GM06990 (cell line): ENCODE measurements at regions not wholly inside any gene's neighbourhood (a gene's known extent, or its start where the extent isn't known, plus 50 kb on each side); places are given as distances from the start of the nearest gene placed in this dataset.
"Not testable (repeated sequence)": the region's sequence is repeated elsewhere in the genome, so short reads cannot be mapped to it uniquely, and the experiment has no call there.

Source experiments
- DNase-seq: peaks from one replicate; pipeline ENCODE4 v3.0.0-alpha.2; 2011; ENCODE audit not compliant: insufficient read length; ENCODE audit errors: extremely low read depth
- H3K27me3 ChIP-seq: replicated peaks from 2 replicates; pipeline ENCODE4 v1.6.0; 2011; ENCODE audit warnings: low read length; ENCODE audit not compliant: control insufficient read depth, insufficient read depth
- H3K36me3 ChIP-seq: 2 replicates; pipeline ENCODE4 v1.5.1; 2011; ENCODE audit warnings: low read length; ENCODE audit not compliant: control insufficient read depth, insufficient read depth
- H3K4me3 ChIP-seq: replicated peaks from 2 replicates; pipeline ENCODE4 v1.5.1; 2011; ENCODE audit warnings: low read depth, mild to moderate bottlenecking, control low read depth, low read length
- TF ChIP-seq, protein P1 (sequence below): IDR thresholded peaks from 2 replicates; pipeline ENCODE4 v1.5.1; 2011; ENCODE audit warnings: low read length, control low read depth, mild to moderate bottlenecking, inconsistent platforms; ENCODE audit not compliant: insufficient read depth, poor library complexity, severe bottlenecking

DNA sequence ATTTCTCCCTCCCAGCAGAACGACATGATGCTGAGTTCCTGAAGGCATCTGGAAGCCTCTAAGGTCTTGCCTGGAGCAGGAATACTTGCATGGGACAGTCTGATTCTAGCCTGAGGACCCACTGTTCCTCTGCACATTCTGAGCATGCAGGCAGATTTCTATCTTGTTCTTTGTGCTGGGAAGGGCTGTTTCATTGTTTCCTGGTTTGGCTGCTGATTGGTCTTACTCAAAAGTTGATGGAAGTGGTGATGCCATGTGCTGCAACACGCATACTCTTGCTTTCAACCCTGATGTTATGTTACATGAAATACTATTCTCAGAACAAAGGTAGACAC is 307.0 kb downstream of the GATA3 start:
- Histone ChIP-seq H3K4me3 (no peak overlapping the region), H3K36me3 (no peaks in the 10 kb centered on the region), H3K27me3 (no peaks in the 10 kb centered on the region)
- TF ChIP-seq, protein P1, sequence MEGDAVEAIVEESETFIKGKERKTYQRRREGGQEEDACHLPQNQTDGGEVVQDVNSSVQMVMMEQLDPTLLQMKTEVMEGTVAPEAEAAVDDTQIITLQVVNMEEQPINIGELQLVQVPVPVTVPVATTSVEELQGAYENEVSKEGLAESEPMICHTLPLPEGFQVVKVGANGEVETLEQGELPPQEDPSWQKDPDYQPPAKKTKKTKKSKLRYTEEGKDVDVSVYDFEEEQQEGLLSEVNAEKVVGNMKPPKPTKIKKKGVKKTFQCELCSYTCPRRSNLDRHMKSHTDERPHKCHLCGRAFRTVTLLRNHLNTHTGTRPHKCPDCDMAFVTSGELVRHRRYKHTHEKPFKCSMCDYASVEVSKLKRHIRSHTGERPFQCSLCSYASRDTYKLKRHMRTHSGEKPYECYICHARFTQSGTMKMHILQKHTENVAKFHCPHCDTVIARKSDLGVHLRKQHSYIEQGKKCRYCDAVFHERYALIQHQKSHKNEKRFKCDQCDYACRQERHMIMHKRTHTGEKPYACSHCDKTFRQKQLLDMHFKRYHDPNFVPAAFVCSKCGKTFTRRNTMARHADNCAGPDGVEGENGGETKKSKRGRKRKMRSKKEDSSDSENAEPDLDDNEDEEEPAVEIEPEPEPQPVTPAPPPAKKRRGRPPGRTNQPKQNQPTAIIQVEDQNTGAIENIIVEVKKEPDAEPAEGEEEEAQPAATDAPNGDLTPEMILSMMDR: no peak
- no peak for DNase-seq

DNA sequence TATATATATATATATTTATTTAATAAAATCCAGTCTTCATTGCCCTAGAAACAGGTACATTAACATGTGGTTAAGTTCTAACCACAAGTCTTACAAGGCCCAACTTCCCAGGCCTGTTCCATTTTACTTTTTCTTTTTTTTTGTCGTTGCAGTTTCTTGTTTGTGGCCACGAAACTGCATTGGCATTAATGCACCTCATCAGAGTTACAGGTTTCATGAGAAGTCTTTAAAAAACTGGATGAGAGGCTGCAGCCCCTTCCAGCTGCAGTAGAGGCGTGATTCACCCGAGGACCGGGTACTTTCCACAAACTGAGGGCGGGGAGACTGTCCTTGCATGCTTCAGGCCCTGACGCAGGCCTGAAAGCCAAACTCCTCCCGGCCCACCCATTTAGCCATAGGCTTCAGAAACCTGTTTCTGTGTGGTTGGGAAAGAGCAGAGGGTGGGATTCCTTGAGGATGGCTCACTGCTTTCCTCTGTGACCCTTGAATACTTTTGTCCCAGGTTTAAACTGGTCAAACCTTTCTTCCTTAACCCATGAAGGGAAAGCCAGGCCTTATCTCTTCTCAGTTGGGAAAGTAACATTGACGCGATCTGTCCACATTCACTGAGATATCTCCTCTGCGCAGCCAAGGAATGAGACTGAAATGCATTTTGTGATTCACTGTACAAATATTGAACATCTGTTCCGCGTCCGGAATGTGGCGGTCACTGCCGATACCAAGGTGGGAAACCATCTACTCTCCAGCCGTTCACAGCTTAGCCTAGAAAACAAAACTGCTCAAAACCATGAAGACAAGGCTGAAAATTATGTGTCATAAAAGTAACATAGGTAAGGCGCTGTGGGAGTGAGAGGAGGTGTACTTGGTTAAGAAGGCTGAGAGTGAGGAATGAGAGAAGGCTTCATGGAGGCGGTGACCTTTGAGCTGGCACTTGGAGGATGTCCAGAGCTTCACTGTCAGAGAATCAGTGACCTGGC is 311.7 kb downstream of the GATA3 start:
- Histone ChIP-seq H3K27me3 (no peaks in the 10 kb centered on the region), H3K4me3 (no peak overlapping the region), H3K36me3 (no peaks in the 10 kb centered on the region)
- DNase-seq: peak; percentile 54
- TF ChIP-seq, protein P1: no peak

DNA sequence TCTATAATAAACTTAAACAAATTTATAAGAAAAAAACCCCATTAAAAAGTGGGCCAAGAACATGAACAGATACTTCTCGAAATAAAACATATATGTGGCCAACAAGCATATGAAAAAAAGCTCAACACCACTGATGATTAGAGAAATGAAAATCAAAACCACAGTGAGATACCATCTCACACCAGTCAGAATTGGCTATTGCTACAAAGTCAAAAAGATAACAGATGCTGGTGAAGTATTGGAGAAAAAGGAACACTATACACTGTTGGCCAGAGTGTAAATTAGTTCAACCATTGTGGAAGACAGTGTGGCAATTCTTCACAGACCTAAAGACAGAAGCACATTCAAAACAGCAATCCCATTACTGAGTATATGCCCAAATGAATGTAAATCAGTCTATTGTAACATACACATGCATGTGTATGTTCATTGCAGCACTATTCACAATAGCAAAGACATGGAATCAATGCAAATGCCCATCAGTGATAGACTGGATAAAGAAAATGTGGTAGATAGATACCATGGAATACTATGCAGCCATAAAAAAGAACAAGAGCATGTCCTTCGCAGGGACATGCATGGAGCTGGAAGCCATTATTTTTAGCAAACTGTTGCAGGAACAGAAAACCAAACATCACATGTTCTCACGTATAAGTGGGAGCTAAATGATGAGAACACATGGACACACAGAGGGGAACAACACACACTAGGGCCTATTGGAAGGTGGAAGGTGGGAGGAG is 313.4 kb downstream of the GATA3 start:
- not testable (repeated sequence) for H3K36me3 ChIP-seq, H3K4me3 ChIP-seq, H3K27me3 ChIP-seq, DNase-seq

DNA sequence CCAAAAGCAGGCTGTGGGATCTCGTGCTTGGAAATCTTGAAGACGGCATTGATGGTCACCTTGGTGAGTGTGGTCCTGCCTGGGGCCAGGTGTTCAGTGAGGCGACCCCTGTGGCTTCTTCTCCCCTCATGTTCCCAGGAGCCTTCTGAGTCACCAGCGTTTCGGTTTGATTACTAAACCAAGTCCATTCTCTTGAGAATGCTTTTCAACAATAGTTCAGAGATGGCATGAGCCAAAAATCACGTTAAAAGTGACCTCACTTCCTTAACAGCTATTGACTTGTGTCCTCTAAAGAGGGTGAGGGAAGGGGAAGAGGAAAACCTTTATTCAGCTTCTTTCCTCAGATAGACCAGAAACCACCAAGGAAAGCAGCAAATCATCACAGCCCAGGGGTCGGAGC is 315.2 kb downstream of the GATA3 start:
- H3K27me3 ChIP-seq: no peaks in the 10 kb centered on the region
- H3K36me3 ChIP-seq: no peaks in the 10 kb centered on the region
- peak; percentile 73 for DNase-seq
- no peak overlapping the region for H3K4me3 ChIP-seq
- TF ChIP-seq, protein P1: no peak

DNA sequence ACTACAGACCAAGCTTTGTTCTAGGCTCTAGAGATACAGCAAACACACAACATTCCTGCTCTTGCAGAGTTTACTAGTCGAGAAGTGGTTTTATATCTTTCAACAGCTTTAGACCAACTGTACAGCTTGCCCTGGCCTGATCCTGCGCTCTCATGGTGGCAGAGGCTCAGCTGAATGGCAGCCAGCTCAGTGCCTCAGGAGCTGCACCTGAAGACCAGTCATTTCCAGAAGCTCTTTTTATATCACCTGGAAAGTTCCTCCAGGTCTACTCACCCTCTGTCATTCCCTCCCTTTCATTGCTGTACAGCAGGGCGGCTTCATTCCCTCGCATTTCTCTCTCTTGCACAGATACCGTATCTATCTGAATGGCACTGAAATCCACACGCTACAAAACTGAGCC is 319.8 kb downstream of the GATA3 start:
- DNase-seq: no peak
- H3K36me3 ChIP-seq: no peaks in the 10 kb centered on the region
- TF ChIP-seq, protein P1: no peak
- no peak overlapping the region for H3K4me3 ChIP-seq
- H3K27me3 ChIP-seq: no peaks in the 10 kb centered on the region

DNA sequence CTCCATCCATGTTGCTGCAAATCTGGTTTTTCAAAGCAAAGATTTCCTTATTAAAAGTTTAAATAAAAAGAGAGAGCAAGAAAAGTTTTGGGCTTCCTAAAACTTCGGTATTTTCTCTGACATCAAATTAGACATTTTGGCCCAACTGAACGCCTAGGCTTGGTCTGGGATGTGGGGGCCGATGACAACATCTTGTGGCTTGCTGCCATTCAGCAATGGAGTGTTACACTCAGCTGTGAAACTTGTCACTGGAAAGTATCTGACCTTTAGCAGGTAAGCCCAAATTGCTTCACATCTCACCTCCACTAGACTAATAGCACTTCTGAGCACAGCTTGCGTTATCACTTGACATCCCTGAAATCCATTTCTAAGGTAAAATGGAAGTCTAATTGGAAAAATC is 320.6 kb downstream of the GATA3 start:
- no peaks in the 10 kb centered on the region for H3K27me3 ChIP-seq
- TF ChIP-seq, protein P1: no peak
- no peaks in the 10 kb centered on the region for H3K36me3 ChIP-seq
- no peak overlapping the region for H3K4me3 ChIP-seq
- no peak for DNase-seq
